Activated T-helper 1 cell treated with anti-CD3 and anti-CD28 coated beads, Interleukin-12 subunit alpha, Interleukin-12 subunit beta, Interleukin-2, Interleukin-4 antibody, amounts not matched to agents 30 ng/mL and 10 ng/mL and 1 ng/mL, durations not matched to agents 14 hours and 24 hours and 36 hours (primary cell): ENCODE measurements at regions not wholly inside any gene's neighbourhood (a gene's known extent, or its start where the extent isn't known, plus 50 kb on each side); places are given as distances from the start of the nearest gene placed in this dataset.

Experiments
- DNase-seq: peaks from one replicate; pipeline ENCODE4 v3.0.0; 2021; ENCODE audit warnings: low spot score
- H3K27ac Mint-ChIP-seq: one replicate; pipeline ENCODE4 v1.8.0; 2021; ENCODE audit warnings: mild to moderate bottlenecking, mixed read lengths
- H3K27me3 Mint-ChIP-seq: one replicate; pipeline ENCODE4 v1.8.0; 2022; ENCODE audit warnings: mild to moderate bottlenecking, moderate library complexity, mixed read lengths; ENCODE audit not compliant: insufficient read depth
- H3K36me3 Mint-ChIP-seq: one replicate; pipeline ENCODE4 v1.8.0; 2021; ENCODE audit warnings: low read depth, mixed read lengths
- H3K4me1 Mint-ChIP-seq: one replicate; pipeline ENCODE4 v1.8.0; 2021; ENCODE audit warnings: low read depth, mixed read lengths
- H3K4me3 Mint-ChIP-seq: one replicate; pipeline ENCODE4 v1.8.0; 2021; ENCODE audit warnings: mild to moderate bottlenecking, moderate library complexity, mixed read lengths
- H3K9me3 Mint-ChIP-seq: one replicate; pipeline ENCODE4 v1.8.0; 2021; ENCODE audit warnings: mixed read lengths
- intact Hi-C: fragments of 100-400 bp; cut with micrococcal nuclease; formaldehyde crosslinking; loops from one replicate; pipeline ENCODE4 v1.15.1; 2024

GRCh38 chr10:3951993-3952392 lies 167.0 kb upstream of the KLF6 start:
- H3K9me3 Mint-ChIP-seq, result no peaks in the 10 kb centered on the region
- no peaks in the 10 kb centered on the region for H3K27me3 Mint-ChIP-seq
- intact Hi-C loops, result no loop called here
- H3K27ac Mint-ChIP-seq, result peak overlapping the region; percentile 15
- H3K4me1 Mint-ChIP-seq, result peaks cover 27% of the 10 kb centered on the region
- no peaks in the 10 kb centered on the region for H3K36me3 Mint-ChIP-seq
- no peak overlapping the region for H3K4me3 Mint-ChIP-seq
- no peak for DNase-seq

GRCh38 chr10:3950676-3951275 lies 165.8 kb upstream of the KLF6 start:
- H3K27me3 Mint-ChIP-seq, result no peaks in the 10 kb centered on the region
- intact Hi-C loops, result no loop called here
- H3K4me1 Mint-ChIP-seq, result peaks cover 39% of the 10 kb centered on the region
- H3K4me3 Mint-ChIP-seq, result no peak overlapping the region
- DNase-seq, result no peak
- H3K36me3 Mint-ChIP-seq, result no peaks in the 10 kb centered on the region
- H3K9me3 Mint-ChIP-seq, result no peaks in the 10 kb centered on the region
- no peak overlapping the region for H3K27ac Mint-ChIP-seq

GRCh38 chr10:3949711-3950110 lies 164.7 kb upstream of the KLF6 start:
- Mint-ChIP-seq H3K27me3 (no peaks in the 10 kb centered on the region), H3K4me1 (peaks cover 46% of the 10 kb centered on the region), H3K27ac (no peak overlapping the region), H3K36me3 (no peaks in the 10 kb centered on the region), H3K9me3 (no peaks in the 10 kb centered on the region), H3K4me3 (no peak overlapping the region)
- intact Hi-C loops, result loop anchor here (1.0 to 2.0 kb wide), 3 partner anchors 14 to 75 kb away; no protein-coding TSS in a partner anchor
- no peak for DNase-seq

GRCh38 chr10:3948843-3949242 lies 163.8 kb upstream of the KLF6 start:
- intact Hi-C loops, result loop anchor here (1.0 to 2.0 kb wide), 3 partner anchors 14 to 74 kb away; no protein-coding TSS in a partner anchor
- peaks cover 50% of the 10 kb centered on the region for H3K4me1 Mint-ChIP-seq

GRCh38 chr10:3946234-3947229 lies 161.5 kb upstream of the KLF6 start:
- Mint-ChIP-seq H3K27ac (peak overlapping the region; percentile 55), H3K4me3 (no peak overlapping the region), H3K4me1 (peaks cover 67% of the 10 kb centered on the region), H3K27me3 (no peaks in the 10 kb centered on the region), H3K36me3 (no peaks in the 10 kb centered on the region), H3K9me3 (no peaks in the 10 kb centered on the region)
- DNase-seq, result no peak
- intact Hi-C loops, result no loop called here

More at GRCh38 chr10:3948843-3949242, 163.8 kb upstream of the KLF6 start:
- Mint-ChIP-seq H3K4me3 (peak overlapping the region; percentile 8), H3K27ac (peak overlapping the region; percentile 55), H3K9me3 (no peaks in the 10 kb centered on the region), H3K27me3 (no peaks in the 10 kb centered on the region), H3K36me3 (no peaks in the 10 kb centered on the region)
- DNase-seq, result peak; percentile 66

GRCh38 chr10:3945026-3945425 lies 160.0 kb upstream of the KLF6 start:
- DNase-seq, result no peak
- Mint-ChIP-seq H3K9me3 (peaks cover 6% of the 10 kb centered on the region), H3K36me3 (peaks cover 1% of the 10 kb centered on the region), H3K4me1 (peaks cover 67% of the 10 kb centered on the region), H3K27me3 (no peaks in the 10 kb centered on the region), H3K4me3 (no peak overlapping the region), H3K27ac (peak overlapping the region; percentile 67)
- intact Hi-C loops, result no loop called here

- Mint-ChIP-seq H3K27ac (no peak overlapping the region), H3K36me3 (peaks cover 1% of the 10 kb centered on the region), H3K4me1 (peaks cover 63% of the 10 kb centered on the region), H3K4me3 (no peak overlapping the region), H3K9me3 (peaks cover 6% of the 10 kb centered on the region), H3K27me3 (no peaks in the 10 kb centered on the region)
- DNase-seq, result no peak
- intact Hi-C loops, result no loop called here
Observed at GRCh38 chr10:3944591-3944990, 159.6 kb upstream of the KLF6 start.

GRCh38 chr10:3943695-3944257 lies 158.8 kb upstream of the KLF6 start:
- peak overlapping the region; percentile 11 for H3K27ac Mint-ChIP-seq
- DNase-seq, result no peak
- intact Hi-C loops, result no loop called here

GRCh38 chr10:3942937-3943489 lies 158.0 kb upstream of the KLF6 start:
- peak overlapping the region; percentile 30 for H3K27ac Mint-ChIP-seq

More at GRCh38 chr10:3943695-3944257, 158.8 kb upstream of the KLF6 start:
- Mint-ChIP-seq H3K27me3 (no peaks in the 10 kb centered on the region), H3K9me3 (peaks cover 6% of the 10 kb centered on the region), H3K4me3 (no peak overlapping the region), H3K4me1 (peaks cover 56% of the 10 kb centered on the region), H3K36me3 (peaks cover 1% of the 10 kb centered on the region)

GRCh38 chr10:3941676-3942075 lies 156.7 kb upstream of the KLF6 start:
- Mint-ChIP-seq H3K4me1 (peaks cover 47% of the 10 kb centered on the region), H3K4me3 (no peak overlapping the region), H3K36me3 (peaks cover 1% of the 10 kb centered on the region), H3K27ac (no peak overlapping the region), H3K9me3 (peaks cover 16% of the 10 kb centered on the region), H3K27me3 (peaks cover 3% of the 10 kb centered on the region)
- intact Hi-C loops, result no loop called here
- no peak for DNase-seq

More at GRCh38 chr10:3942937-3943489, 158.0 kb upstream of the KLF6 start:
- peaks cover 6% of the 10 kb centered on the region for H3K9me3 Mint-ChIP-seq
- no peaks in the 10 kb centered on the region for H3K27me3 Mint-ChIP-seq
- peaks cover 48% of the 10 kb centered on the region for H3K4me1 Mint-ChIP-seq
- H3K36me3 Mint-ChIP-seq, result peaks cover 1% of the 10 kb centered on the region
- no peak for DNase-seq
- no peak overlapping the region for H3K4me3 Mint-ChIP-seq
- intact Hi-C loops, result no loop called here

- intact Hi-C loops, result loop anchor here (5.0 to 10.0 kb wide), 3 partner anchors 76 to 709 kb away; no protein-coding TSS in a partner anchor
- peak overlapping the region; percentile 11 for H3K27ac Mint-ChIP-seq
- H3K4me3 Mint-ChIP-seq, result no peak overlapping the region
- DNase-seq, result no peak
- H3K27me3 Mint-ChIP-seq, result peaks cover 3% of the 10 kb centered on the region
- peaks cover 62% of the 10 kb centered on the region for H3K4me1 Mint-ChIP-seq
- peaks cover 22% of the 10 kb centered on the region for H3K9me3 Mint-ChIP-seq
- H3K36me3 Mint-ChIP-seq, result peaks cover 10% of the 10 kb centered on the region
Observed at GRCh38 chr10:3936422-3937040, 151.5 kb upstream of the KLF6 start.

- no peak for DNase-seq
- intact Hi-C loops, result loop anchor here (1.0 to 10.0 kb wide), 21 partner anchors 13 to 715 kb away; no protein-coding TSS in a partner anchor
- Mint-ChIP-seq H3K27me3 (peaks cover 3% of the 10 kb centered on the region), H3K36me3 (peaks cover 9% of the 10 kb centered on the region), H3K27ac (peak overlapping the region; percentile 86), H3K4me1 (peaks cover 67% of the 10 kb centered on the region), H3K9me3 (peaks cover 22% of the 10 kb centered on the region), H3K4me3 (peak overlapping the region; percentile 25)
Observed at GRCh38 chr10:3935933-3936359, 150.9 kb upstream of the KLF6 start.
